GM18505 (cell line): ENCODE measurements at regions not wholly inside any gene's neighbourhood (a gene's known extent, or its start where the extent isn't known, plus 50 kb on each side); places are given as distances from the start of the nearest gene placed in this dataset.

Experiments used
- ATAC-seq: cut with Tn5 transposase; IDR thresholded peaks from one replicate; pipeline ENCODE4 v1.9.1; 2021; ENCODE audit not compliant: unreplicated experiment
- POLR2A ChIP-seq: IDR thresholded peaks from 4 replicates; pipeline ENCODE4 v1.6.1; 2011; ENCODE audit warnings: borderline replicate concordance; ENCODE audit not compliant: insufficient read depth, insufficient read length; ENCODE audit errors: extremely low read depth

DNA sequence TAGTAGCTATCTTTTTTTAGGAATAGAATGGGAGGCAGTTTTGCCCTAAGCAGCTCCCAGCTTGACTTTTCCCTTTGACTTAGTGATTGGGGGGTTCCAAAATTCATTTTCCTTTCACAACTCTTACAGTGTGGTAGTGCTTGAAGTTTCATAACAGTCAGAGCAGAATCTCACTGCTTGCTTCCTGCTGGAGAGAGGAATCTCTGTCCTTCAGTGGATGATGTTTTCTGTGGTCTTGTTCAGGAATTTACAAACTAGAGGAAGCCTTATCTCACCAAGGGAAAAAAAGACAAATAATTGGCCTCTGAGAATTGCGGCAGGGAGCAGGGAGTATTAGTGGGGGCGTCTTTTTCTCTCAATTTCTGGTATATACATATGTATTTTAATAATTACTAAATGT, 326.6 kb upstream of the C2CD4B start:
- no peak for ATAC-seq
- no peak for TF ChIP-seq POLR2A

DNA sequence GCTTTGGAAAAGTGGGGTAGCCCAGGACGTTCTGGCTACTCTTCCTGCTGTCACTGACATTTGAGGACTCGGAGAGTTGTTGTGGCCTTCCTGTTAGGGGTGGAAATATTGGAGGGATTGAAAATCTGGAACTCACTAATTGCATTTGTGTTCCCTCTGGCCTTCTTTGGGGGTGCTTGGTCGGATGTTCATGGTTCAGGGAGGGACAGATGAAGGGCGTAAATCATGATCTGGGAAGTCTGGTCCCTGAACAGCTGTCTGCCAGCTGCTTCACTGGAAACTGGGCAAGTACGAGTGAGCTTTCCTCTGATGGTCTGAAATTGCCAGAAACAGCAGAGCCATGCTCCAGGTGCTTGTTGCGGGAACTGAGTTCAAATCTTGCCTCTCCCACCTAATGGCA, 327.8 kb upstream of the C2CD4B start:
- ATAC-seq = no peak

DNA sequence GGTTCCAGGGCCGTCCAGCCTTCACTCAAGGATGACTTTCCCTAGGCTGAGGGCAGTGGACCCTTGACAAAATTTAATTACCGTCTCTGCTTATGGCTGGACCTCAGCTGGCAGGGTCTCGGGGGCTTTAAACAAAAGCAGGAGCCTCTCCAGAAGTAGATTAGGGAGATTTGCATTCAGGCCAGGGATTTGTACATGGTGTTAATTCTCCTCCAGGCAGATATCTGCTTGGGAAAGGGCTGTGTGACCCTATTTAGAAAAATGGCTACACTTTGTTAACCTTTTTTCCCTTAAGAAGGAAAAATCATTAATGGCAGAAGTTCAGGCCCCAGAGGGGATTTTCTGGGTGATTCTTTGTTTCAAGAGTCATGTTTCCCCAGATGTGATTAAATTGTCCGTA, 329.1 kb upstream of the C2CD4B start:
- ATAC-seq = no peak
- TF ChIP-seq POLR2A = no peak

More for the DNA sequence above, 327.8 kb upstream of the C2CD4B start:
- TF ChIP-seq POLR2A = no peak

DNA sequence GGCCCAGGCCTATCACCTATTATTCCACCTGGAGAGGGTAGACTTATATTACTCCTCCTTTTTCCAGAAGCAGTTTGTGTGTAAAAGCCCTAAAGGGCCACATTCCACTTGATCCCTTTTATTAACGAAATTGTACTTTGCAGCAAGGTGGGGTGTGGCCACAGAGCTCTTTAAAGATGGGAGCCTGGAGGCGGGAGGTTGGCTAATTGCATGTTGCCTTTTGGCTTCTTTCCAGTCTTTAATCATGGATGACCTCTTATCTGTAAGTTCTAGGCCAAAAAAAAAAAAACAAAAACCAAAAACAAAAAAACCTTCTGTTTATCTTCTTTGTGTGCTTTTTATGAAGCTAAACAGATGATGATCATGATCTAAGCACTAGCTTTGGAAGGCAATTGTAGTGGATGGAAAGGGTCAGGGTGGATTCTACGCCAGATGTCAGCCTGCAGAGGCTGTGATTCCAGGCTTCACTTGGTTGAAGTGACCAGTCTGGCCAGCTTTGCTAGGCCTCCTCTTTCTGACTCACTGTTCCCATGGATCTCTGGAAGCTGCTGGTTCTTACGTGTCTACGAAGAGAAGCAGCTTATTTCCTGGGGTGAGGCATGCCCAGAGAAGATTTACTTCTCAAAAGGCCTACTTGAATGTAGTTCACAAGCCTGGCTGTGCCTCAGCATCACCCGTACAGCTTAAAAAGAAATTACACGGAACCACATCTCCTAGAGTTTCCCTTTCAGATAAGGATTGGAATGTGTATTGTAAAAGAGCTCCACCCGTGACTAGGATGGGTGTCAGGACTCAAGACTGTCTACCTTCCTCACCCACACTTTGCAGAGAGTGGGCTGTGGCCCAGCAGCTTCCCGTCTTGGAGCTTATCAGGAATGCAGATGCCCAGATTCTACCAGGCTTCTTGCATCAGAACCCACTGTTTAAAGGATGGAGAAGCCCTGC, 330.9 kb upstream of the C2CD4B start:
- no peak for ATAC-seq
- no peak for TF ChIP-seq POLR2A

DNA sequence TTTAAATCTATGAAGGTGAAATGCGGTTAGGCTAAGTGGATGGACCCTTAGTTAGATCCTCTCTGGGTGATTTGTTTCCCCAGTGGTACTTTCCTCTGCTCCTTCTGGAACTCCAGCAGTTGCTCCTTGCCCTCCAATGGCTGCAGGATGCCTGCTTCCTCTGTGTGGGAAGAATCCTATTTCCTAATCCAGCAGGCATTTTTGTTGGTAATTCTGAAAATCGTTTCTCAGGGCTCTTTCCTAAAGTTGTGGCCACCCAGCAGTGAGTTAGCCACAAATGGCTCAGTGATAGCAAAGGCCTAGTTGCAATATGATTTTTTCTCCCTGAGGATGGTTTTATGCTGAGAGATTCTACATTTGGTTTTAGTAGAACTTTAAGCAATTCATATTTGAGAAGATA, 332.3 kb upstream of the C2CD4B start:
- no peak for TF ChIP-seq POLR2A
- no peak for ATAC-seq

DNA sequence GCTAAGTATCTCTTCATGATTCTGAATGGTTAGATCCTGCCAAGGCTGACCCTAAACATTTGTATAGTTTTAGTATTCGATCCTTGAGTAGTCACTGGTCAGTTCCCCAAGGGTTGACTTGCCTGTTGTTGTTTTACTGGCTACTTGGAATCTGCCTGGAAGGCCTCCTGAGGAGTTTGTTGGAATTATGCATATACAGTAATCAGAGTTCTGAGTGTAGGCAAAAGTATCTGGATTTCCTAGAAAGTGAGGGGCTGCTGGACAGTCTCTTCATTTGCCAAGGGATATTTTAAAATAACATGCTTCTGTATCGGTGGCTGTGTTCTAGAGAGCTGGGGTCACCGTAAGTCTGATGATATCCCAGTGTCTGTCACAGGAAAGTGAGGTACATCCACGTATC, 333.2 kb upstream of the C2CD4B start:
- ATAC-seq = no peak
- no peak for TF ChIP-seq POLR2A

DNA sequence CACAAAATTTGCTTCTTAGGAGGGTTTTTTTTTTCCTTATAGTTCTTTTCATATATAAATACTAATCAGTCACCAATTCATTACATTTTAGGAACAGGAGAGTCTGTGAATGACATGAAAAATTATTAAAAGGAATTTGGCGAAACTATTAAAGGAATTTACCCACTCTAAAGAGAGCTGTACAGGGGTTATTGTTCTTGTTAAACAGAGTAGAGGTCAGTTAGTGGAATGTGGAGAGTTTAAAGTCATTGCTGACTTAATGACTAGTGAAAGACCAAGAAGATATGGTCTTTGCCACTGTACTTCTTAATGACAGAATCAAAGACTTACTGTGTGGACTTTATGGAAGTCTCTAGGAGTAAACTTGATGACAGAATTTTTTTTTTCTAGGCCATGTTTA, 333.6 kb upstream of the C2CD4B start:
- TF ChIP-seq POLR2A = no peak
- no peak for ATAC-seq

DNA sequence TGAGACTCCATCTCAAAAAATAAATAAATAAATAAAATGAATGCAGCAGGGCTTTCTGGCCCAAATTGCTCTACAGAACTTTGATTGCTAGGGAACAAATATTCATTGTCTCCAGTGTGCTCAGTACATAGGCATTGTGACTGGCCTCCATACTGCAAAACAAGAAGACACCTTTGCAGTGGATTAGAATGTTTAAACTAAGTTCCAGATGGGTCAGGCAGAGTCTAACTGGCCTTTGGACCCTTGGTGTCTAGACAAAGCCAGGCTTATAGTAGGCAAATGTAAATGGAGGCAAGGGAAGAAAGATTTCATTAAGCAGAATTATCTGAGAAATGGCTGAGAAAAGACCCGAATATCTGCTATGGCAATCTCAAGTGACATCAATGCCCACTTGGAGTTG, 335.2 kb upstream of the C2CD4B start:
- ATAC-seq = no peak
- TF ChIP-seq POLR2A = no peak

DNA sequence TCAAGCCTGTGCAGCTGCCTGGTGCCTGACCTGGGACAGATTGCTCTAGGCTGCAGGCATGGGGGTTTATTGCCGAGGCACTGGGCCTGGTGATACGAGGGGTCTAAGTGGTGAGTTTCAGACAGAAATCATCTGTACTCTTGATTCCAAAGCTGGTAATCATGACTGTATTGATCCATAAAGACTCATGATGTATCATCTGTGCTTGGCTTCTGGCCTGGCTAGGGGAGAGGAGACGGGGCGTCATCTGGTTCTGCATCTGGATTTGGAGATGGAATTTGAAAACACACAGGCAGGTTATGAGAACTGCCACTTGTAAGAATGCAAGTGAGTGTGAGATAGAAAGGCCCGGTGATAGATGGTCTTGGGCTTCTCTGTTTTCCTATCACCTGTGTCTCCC, 337.4 kb upstream of the C2CD4B start:
- ATAC-seq = no peak
- TF ChIP-seq POLR2A = no peak

DNA sequence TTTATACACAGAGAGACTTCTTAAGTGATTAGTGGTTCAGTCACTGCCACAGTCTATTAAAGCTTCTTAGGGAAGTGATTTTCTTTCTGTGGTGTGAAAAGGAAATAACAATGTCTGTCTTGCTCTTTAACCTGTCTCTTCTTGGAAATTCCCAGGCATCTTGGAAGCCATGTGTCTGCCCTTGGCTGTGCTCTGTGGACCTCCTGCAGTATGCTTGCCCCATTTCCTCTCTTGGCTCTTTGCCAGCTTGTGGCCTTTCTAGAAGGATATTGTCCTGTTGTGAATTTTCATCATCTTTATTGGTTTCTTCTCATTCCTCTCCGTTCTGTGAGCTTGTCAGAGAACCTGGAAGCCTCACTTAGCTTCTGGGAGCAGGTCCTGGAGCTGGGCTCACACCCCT, 338.4 kb upstream of the C2CD4B start:
- TF ChIP-seq POLR2A = no peak
- no peak for ATAC-seq

DNA sequence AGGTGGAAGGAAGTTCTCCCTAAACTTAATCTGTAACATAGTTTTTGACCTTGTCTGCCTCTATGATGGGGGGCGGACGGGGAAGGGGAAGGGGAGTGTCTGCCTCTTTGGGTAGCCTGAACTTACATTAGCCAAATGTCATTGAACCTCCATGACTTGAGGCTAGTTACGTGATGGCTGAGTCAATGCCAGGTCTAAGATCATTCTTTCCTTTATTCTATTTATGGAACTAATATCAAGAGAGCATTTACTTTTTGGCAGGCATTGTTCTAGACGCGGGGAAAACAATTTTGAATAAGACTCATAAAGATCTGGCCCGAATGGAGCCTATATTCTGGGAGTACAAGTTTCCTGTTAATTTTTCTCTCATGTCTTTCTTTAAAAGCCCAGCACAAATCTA, 340.7 kb upstream of the C2CD4B start:
- TF ChIP-seq POLR2A = no peak
- ATAC-seq = no peak

DNA sequence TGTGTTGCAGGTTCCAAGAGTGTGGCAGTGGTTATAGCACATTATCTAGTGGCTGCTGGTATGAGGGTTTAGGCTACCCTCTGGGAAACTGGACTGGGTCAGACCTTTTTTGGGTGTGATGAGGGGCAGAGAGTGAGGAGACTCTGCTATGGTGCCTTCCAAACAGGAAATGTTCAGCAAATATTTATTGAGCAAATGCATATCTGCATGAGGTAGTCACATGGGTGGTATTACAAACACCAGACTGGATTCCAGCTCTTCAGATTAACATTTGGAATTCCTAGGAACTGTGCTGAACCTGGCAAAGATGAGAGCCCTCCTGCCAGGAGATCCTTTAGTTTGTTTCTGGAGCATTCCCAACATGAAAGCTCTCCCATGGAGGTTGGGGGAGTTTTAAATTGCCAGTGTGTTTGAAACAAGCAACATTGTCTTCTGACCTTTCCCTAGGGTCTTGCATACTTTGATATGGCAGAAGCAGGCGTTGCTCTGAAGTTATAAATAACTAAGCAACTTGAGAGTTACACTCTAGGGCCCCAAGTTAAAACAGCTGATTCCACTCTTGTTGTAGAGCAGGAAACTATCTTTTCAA, 341.2 kb upstream of the C2CD4B start:
- ATAC-seq = no peak

DNA sequence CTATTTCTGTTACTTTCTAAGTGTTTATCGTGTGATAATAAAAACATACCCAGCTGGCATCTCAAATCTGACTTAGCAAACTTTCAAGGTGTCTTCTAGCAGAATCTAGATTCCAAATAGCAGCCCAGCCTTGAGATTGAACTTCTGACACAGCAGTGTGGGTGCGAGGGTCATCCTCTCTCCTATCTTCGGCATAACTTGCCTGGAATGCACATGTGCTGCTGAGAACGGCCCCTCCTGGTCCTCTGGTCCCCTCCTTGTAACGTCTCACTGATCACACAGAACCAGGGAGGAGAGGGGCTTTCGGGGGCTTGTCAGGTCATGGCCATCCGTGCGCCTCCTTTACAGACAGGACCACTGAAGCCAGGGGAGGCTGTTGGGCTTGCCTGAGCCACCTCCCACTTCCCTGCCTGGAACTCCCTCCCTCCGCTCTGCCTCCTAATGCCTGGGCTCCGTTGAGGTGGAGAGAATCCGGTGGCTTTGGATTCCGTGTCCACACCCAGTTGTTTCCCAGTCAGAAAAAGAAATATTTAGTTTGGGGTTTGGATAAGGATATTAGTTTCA, 344.4 kb upstream of the C2CD4B start:
- no peak for ATAC-seq
- TF ChIP-seq POLR2A = no peak

More for the DNA sequence above, 341.2 kb upstream of the C2CD4B start:
- TF ChIP-seq POLR2A = no peak

DNA sequence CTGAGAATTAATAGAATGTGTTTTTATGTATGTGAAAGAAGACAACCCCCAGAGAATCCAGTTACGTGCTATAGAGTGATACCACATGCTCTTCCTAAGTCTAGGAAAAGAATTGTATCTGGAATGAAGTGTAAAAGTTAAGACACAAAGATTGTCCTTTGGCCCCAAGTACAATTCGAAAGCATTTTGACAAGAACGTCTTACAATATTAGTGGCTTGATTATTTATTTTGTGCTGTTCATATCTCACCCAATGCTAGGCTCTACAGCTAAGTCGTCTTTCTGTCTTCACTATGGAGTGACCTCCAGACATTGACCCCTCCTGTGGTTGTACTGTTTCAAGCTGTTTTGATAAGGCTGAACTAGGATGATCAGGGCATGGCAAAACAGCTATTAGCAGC, 345.7 kb upstream of the C2CD4B start:
- no peak for TF ChIP-seq POLR2A
- ATAC-seq = no peak

DNA sequence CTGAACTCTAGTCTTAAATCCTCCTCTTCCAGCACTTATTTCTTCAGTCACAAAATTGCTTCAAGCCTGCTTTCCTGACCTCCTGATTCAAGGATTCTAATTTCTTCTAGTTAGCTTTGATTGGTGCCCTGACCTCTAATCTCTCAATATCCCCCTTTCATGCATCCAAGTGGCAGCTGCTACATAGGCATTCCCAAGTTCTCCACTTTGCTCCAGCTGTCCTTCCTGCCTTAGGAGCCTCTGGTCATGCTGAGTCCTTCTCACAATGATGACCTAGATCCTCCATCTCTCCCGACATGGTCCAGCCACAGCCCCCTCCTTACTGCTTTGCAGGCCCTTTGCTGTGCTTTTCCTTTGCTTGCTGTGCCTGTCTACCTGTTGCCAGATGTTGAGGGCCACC, 347.8 kb upstream of the C2CD4B start:
- no peak for ATAC-seq
- no peak for TF ChIP-seq POLR2A

DNA sequence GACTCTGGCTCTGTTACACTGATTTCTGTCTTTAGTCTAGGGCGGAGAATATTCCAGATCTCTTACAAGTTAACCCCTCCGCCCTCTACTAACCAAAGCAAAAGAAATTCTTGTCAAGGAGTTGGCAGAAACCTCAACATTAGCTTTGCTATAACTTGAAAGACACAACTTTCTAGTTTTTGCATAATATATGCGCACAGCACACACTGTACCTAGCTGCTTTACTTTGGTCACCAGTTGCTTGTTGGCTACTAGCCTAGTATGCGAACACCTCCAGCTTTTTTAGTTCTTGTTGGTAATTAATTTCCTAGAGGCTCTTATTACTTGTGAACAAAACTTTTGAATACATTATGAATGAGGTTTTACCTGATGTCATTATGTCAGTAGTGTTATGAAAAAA, 348.8 kb upstream of the C2CD4B start:
- TF ChIP-seq POLR2A = no peak
- ATAC-seq = no peak
